Fibroblast of skin of abdomen (primary cell): ENCODE measurements at regions not wholly inside any gene's neighbourhood (a gene's known extent, or its start where the extent isn't known, plus 50 kb on each side); places are given as distances from the start of the nearest gene placed in this dataset.
"Not testable (repeated sequence)": the region's sequence is repeated elsewhere in the genome, so short reads cannot be mapped to it uniquely, and the experiment has no call there.

Experiments
- DNase-seq: peaks from one replicate; pipeline ENCODE4 v3.0.0-alpha.2; 2013

DNA sequence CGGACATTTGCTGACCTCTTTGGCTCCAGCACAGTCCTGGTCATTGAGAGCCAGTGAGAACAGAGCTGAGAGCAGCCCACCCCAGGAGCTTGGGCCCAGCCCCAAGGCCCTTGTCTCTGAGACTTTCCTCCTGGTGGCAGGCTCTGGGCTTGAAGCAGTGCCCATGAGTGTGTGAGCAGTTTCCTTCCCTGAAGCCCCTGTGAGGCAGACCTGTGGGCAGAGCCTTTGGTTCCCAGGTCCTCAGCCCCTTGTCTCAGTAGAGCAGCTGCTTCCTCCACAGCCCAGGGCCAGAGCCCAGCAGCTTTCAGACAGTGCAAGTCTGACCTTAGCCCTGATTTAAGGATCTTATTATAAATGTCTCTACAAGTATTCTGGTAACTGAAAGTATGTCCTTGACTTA, 1185.0 kb downstream of the RPIA start:
- not testable (repeated sequence) for DNase-seq

DNA sequence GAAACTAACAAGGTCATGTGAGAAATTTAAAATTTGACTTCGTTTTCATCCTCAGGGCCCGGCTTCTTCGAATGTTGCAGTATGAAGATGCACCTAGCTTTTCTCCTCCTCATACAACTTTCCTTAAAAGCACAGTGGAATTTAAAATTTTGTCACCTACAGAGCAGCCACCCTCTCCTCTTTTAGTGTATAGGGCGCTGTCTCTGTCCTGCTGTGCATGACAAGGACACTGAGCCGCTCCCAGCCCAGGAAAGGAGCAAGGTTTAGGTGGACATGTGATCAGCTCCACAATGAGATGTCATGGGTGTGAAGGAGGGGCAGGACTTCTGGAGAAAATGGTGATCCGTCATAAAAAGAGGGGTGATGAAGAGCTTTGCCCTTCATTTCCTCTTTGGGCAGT, 1185.4 kb downstream of the RPIA start:
- not testable (repeated sequence) for DNase-seq

DNA sequence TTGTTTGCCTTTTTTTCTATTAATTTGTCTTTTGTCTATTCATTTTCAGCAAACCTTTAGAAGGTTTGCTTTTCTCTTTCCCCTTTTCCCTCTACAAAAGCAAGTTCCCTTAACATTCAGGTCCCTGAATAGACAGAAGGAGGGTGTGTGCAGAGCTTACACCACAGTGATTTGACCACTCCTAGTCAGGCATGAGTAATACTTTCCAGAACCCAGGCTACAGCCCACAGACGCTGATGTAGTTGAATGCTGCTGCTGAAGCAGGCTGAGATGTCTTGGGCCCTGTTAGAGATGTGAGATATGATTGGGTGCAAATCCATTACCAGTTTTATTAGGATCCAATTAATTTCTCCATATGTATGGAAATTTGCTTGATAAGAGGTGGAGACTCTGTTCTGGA, 1191.4 kb downstream of the RPIA start:
- DNase-seq, result not testable (repeated sequence)

DNA sequence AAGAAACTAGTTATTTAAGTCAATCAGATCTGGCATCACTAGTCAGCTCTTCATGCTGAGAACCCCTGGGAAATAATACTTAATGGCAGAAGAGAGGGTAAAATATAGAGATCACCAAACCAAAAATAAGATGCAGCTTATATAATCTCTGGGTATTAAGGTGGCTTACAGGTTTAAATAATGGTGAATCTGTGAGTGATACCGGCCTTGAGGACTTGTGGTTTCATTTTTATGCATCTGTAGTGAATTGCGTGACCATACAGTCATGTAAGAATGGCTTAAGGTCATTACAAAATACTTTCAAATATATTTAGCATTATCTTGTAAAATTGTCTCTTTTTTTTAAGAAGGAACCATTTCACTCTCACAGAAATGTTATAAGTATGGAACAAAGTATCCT, 1192.2 kb downstream of the RPIA start:
- not testable (repeated sequence) for DNase-seq

DNA sequence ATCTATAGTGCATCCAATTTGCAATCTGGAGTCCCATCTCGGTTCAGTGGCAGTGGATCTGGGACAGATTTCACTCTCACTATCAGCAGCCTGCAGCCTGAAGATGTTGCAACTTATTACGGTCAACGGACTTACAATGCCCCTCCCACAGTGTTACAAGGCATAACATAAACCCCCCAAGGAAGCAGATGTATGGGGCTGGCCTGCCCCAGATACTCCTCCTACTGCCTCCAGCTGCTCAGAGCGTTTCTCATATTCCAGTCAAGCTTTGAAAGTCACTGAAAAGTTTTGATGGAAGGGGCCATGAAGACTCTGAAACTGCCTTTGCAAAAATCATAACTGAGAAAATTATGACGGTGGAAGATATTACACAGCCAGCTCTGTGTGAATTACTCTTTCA, 1193.6 kb downstream of the RPIA start:
- not testable (repeated sequence) for DNase-seq

DNA sequence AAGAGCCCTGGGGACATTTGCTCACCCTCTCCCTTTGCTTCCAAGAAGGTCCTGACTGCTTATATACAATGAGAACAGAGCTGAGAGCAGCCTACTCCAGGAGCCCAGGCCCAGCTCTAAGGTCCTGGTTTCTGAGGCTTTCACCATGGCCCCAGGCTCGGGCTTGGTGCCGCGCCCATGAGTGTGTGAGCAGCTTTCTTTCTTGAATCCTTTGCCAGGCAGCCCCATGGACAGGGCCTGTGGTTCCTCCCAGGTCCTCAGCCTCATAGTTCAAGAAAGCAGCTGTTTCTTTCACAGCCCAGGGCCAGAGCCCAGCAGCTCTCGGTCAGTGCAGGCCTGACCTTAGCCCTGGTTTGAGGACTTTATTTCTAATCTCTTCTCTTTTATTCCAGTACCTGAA, 1197.2 kb downstream of the RPIA start:
- not testable (repeated sequence) for DNase-seq

DNA sequence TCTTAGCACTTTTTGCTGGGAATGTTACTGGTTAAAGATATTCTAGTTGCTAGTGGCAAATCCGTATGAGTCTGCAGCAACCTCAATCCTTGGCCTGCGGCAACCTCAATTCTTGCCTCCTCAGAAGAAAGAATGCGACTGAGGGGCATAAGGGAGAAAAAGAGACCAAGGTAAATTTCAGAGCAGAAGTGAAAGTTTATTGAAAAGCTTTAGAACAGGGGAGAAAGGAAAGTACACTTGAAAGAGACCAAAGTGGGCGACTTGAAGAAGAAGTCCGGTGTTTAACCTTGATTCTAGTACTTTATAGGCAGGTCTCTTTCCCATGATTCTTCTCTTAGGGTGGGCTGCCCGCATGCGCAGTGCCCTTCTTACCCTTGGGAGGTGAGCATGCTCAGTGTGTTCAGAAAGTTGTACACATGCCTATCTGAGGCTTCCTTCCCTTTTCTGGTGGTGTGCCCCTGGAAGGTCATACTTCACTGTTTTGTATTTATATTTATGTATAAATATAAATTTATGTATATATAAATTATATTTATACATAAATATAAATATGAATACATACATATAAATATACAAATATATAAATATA, 1198.8 kb downstream of the RPIA start:
- not testable (repeated sequence) for DNase-seq

DNA sequence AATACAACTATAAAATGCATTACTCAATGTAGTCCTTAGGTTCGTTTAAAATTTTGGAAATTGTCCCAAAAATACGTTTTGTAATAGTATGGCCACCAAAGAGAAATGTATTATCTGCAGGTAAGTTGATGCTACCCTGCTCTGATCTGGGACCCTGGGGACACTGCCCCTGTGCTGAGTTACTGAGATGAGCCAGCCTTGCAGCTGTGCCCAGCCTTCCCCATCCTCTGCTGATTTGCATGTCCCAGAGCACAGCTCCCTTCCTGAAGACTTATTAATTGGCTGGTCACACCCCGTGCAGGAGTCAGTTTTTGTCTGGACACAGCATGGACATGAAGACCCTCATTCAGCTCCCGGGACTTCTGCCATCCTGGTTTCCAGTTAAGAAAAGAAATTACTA, 1203.5 kb downstream of the RPIA start:
- not testable (repeated sequence) for DNase-seq

DNA sequence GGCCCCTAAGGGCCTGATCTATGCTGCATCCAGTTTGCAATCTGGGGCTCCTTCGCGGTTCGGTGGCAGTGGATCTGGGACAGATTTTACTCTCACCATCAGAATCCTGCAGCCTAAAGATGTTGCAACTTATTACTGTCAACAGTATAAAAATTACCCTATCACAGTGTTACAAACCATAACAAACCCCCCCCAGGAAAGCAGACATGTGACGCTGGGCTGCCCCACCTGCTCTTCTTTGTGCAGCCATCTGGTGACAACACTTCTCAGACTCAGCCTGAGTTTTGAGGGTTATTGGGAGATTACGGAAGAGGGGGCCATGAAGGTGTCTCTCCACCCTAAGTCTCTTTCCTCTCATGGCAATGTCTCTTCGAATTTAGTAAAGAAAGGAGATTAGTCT, 1204.2 kb downstream of the RPIA start:
- DNase-seq, result not testable (repeated sequence)

DNA sequence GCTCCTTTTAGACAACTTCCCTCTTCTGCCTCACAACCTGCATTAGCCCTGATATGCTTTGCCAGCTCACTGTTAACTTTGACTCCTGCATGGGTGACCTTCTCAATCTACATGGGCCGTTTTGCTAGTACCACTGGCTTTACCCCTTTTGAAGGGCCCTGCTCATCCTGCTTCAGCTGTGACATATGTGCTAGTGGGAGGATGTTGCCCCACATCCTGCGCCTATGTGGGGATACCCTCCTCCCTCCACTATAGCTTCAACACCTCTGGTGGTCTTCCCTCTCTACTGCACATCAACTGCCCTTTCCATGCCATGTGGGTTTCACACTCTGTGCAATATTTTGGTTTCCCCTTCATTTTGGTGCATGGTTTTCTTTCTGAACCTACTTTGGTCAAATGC, 1235.5 kb downstream of the RPIA start:
- DNase-seq, result not testable (repeated sequence)

DNA sequence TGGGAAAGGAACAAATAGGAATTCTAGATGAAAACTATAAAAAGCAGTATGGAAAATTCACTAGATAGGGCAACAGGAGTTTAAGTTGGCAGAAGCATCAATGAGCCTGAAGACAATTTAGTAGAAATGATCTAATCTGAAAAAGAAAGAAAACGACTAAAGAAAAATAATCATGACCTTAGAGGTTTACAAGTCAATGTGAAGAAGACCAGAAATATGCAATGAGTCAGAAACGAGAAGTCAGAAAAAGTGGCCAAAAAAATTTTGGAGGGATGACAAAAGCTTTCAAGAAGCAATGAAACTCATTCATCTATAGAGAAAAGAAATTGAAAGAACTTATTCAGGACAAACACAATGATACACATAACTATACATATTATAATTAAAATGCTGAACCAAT, 1244.0 kb downstream of the RPIA start:
- peak; percentile 49 for DNase-seq

DNA sequence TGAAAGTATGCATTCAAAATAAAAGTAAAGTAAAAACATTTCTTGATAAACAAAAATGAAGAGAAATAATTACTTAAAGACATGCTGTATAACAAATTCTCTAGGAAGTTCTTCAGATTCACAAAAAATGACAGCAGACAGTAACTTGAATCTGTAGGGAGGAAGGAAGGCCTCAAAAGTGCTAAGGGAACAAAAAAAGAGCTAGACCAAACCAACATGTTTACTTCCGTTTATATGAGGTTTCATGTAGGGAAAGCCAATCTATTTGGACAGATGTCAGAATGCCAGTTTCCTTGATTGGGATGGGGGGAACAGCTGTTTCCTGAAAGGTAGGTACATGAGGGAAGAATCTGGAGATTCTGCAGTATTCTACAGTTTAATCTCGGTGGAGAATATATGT, 1244.5 kb downstream of the RPIA start:
- not testable (repeated sequence) for DNase-seq

DNA sequence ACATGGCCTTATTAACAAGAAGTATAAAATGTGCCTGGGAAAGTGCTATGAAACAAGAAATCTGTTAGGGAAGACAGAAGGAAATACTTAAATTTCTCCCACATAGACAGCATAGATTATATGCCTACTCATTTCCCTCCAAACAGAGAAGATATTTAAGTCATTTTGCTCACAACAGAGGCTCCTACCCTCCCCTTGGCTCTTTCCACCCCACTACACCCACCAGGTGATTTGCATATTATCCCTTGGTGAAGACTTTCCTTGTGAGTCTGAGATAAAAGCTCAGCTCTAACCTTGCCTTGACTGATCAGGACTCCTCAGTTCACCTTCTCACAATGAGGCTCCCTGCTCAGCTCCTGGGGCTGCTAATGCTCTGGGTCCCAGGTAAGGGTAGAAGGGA, 1245.1 kb downstream of the RPIA start:
- DNase-seq, result not testable (repeated sequence)

DNA sequence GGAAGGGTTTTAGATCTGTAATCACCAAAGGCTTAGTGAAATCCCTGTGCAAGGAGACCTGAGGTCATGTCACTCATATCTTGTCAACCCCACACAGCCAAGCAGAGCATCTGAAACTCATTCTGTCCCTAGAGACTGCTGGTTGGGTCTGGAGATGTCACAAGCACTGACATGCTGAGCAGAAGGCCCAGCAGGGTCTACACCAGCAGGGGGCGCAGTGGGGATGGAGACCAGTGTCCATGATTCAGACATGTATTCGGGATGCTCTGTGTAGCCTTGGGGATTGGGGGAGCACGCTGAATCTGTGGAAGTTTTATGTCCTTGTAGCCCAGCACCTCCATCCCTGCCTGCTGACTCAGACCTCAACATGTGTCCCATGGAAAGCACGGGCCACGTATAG, 1247.3 kb downstream of the RPIA start:
- not testable (repeated sequence) for DNase-seq

DNA sequence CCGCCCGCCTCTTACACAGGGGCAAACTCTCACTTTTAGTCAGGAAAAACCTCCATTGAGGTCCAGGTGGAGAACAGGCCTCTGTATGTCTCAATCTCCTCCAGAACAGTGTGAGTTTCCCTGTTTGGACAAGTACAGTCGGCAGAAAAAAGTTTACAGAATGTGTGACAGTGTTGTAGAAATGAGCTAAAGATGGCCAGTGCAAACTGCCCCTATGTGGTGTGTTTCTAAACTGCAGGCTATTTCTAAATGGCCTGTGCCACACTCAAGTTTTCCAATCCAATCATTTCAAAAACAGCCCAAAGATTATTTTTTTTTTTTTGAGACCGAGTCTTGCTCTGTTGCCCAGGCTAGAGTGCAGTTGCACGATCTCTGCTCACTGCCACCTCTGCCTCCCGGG, 1252.8 kb downstream of the RPIA start:
- DNase-seq, result not testable (repeated sequence)

DNA sequence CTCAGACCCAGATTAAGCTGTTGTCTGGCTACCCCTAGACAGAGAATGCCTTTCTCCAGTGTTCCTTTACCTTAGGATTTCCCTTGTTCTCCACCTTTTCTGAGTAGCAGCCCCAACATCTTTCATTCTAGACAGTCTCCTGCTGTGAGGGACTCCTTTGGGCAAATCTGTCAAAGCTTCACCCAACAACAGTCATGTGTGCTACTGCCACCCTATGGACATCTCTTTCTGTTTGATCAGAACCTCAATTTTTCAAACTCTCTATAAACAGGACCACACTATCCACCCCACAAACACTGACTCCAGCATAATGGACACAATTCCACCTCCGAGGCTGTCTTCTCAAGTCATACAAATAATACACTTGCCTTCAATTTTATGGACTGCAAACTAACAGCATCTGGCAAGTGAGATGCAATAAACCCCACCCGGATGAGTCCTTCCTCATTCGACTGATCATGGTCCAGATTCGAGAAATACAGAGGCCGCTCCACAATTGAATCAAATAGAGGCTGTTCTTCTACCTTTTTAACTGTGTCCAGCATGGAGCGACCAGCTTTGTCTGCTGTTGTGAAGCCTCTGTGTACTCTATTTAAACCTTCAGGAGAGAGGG, 1253.6 kb downstream of the RPIA start:
- DNase-seq, result not testable (repeated sequence)

DNA sequence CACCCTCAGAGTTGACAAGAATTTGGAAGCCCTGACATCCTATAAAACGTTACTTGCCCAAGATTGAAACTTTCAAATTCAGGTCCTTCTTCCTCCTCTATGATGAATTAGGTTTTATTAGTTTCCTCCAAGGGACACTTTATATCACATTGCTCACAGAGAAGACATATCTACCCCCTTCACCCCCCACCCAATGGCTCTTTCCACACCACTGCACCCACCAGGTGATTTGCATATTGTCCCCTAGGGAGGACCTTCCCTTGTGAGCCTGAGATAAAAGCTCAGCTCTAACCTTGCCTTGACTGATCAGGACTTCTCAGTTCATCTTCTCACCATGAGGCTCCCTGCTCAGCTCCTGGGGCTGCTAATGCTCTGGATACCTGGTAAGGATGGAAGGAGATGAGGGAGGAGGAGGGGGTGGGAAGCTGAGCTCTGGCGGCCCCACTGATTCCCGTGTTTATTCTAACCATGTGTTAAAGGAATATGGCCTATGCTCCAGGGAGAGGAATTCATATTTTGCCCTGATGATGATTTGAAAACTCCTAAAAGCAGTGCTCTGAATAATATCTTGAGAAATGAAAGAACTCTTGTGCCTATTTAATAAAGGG, 1255.8 kb downstream of the RPIA start:
- not testable (repeated sequence) for DNase-seq

DNA sequence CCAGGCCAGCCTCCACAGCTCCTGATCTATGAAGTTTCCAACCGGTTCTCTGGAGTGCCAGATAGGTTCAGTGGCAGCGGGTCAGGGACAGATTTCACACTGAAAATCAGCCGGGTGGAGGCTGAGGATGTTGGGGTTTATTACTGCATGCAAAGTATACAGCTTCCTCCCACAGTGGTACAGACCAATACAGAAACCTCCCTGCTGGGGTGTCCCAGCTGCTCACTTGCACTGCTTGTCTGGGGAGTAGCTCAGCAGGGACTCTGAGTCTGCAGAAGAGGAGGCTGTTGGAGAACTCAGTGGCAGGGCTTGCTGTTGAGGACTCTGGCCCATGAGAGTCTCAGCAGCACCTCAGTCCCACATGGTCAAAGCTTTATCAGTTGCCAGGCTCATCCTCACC, 1256.6 kb downstream of the RPIA start:
- DNase-seq, result not testable (repeated sequence)

DNA sequence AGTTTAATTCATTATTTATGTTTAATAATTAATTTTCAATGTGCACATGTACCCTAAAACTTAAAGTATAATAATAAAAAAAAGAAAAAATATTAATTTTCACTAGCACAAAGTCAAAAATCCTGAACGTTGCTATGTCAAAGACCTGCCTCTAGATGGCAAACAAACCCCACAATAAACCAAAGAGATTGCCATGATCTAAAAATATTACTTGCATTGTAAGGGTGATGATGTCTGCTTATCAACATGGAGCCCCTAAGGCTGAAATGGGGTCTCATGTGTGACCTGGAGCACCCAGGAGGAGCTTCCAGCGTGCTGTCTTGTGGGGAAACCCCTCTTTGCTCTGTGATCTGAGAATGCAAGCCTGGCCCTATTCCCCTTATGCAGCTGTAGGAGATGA, 1259.3 kb downstream of the RPIA start:
- not testable (repeated sequence) for DNase-seq

DNA sequence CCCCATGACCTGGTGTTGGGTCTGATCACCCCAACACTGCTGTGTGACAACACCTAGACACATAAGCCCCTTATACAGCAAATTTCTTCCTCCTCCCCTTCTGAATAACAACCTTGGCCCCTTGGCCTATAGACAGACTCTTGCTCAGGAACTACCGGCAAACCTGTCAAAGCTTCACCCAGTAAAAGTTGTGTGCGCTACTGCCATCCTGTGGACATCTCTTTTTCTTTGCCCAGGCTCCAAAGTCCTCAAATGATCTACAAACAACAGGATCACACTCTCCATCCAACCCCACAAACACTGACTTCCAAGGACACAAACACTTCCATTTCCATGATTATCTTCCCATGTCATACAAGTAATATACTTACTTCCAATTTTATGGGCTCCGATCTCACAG, 1265.8 kb downstream of the RPIA start:
- not testable (repeated sequence) for DNase-seq

DNA sequence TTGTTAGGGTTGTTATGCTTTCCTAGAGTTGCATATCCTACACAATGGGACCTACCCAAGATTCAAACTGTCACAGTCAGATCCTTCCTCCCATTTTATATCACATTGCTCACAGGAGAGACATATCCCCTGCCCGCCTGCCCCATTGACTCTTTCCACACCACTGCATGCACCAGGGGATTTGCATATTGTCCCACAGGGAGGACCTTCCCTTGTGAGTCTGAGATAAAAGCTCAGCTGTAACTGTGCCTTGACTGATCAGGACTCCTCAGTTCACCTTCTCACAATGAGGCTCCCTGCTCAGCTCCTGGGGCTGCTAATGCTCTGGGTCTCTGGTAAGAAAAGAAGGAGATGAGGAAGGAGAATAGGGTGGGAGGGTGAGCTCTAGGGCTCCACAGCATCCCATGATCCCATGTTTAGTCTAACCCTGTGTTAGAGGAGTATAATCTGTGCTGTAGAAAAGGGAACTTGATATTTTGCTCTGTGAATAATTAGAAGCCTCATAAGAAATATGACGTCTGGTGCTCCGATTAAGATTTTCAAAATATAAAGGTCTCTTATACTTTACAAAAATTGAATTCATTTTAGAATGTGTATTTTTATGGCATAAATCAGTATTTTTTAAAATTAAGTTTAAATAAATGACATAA, 1268.4 kb downstream of the RPIA start:
- DNase-seq, result not testable (repeated sequence)

DNA sequence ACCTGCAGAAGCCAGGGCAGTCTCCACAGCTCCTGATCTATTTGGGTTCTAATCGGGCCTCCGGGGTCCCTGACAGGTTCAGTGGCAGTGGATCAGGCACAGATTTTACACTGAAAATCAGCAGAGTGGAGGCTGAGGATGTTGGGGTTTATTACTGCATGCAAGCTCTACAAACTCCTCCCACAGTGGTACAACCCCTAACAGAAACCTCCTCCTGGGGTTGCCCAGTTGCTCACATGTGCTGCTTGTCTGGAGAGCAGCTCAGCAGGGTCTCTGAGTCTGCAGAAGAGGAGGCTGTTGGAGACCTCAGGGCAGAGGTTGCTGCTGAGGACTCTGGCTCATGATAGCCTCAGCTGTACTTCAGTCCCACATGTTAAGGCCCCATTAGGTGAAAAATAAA, 1269.1 kb downstream of the RPIA start:
- DNase-seq, result not testable (repeated sequence)

DNA sequence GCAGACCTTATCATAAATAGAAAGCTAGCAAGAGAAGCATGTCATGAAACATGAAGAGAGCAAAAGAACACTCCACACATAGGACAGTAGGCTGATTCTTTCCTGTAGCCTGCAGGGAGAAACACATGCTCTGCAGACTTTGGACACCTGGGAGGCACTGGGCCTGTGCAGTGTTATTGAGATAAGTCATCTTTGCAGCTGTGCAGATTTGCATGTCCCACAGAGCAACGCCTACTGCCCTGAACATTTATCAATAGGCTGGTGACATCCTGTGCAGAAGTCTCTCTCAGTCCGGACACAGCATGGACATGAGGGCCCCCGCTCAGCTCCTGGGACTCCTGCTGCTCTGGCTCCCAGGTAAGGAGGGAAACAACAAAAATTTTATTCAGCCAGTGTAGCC, 1277.1 kb downstream of the RPIA start:
- not testable (repeated sequence) for DNase-seq

DNA sequence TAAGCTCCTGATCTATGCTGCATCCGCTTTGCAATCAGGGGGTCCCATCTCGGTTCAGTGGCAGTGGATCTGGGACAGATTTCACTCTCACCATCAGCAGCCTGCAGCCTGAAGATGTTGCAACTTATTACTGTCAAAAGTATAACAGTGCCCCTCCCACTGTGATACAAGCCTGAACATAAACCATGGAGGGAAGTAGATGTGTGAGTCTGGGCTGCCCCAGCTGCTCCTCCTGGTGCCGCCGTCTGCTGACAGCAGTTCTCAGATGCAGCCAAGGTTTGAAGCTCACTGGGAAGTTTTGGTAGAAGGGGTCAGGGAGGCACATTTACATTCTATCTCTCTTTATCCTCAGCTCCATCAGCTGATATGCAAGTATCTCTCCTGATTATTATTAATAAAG, 1277.7 kb downstream of the RPIA start:
- not testable (repeated sequence) for DNase-seq
